NOMO-1 treated with dmso at 0.1 percent for 144 hours (cell line): ENCODE measurements at regions not wholly inside any gene's neighbourhood (a gene's known extent, or its start where the extent isn't known, plus 50 kb on each side); places are given as distances from the start of the nearest gene placed in this dataset.
"Not testable (repeated sequence)": the region's sequence is repeated elsewhere in the genome, so short reads cannot be mapped to it uniquely, and the experiment has no call there.

Experiments
- DNase-seq: peaks from one replicate; lab custom pipeline; 2025; ENCODE audit not compliant: unreplicated experiment; lab: John Stamatoyannopoulos, UW

DNA sequence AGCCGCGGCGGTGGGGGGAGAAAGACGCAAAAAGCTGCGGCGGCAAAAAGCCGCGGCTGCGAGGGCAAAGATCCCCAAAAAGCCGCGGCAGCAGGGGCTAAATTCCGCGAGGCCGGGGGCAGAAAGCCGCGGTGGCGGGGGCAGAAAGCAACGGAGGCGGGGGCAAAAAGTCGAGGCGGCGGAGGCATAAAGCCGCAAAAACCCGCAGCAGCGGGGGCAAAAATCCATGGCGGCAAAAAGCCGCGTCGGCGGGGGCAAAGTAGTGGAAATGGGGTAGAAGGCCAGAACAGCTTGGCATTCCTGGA, 1669.2 kb downstream of the RPIA start:
- not testable (repeated sequence) for DNase-seq
